HepG2 (cell line): ENCODE measurements at regions not wholly inside any gene's neighbourhood (a gene's known extent, or its start where the extent isn't known, plus 50 kb on each side); places are given as distances from the start of the nearest gene placed in this dataset.
A peak's percentile ranks its signal among the peaks of the same experiment; 100 is the strongest.

Experiments
- ADNP ChIP-seq: sonication (generic); formaldehyde crosslinking; IDR thresholded peaks from 2 replicates; pipeline ENCODE4 v1.4.0; 2020; ENCODE audit warnings: missing genetic modification reagents
- BRCA1 ChIP-seq: sonication (generic); formaldehyde crosslinking; IDR thresholded peaks from 2 replicates; pipeline ENCODE4 v1.4.0; 2020; ENCODE audit warnings: missing genetic modification reagents
- FOXA1 ChIP-seq, 2 experiments: fragments of 450-650 bp in 1 of 2; sonication (generic) in 1 of 2; formaldehyde crosslinking in 1 of 2; IDR thresholded peaks; 2 replicates each; pipeline versions ENCODE4 v1.4.0 to v1.6.1; 2016 to 2020; ENCODE audit warnings: missing genetic modification reagents in 1 of 2
- GTF2F1 ChIP-seq: fragments of 150-350 bp; IDR thresholded peaks from 2 replicates; pipeline ENCODE4 v1.6.1; 2014; ENCODE audit warnings: low read length
- POGZ ChIP-seq: sonication (generic); formaldehyde crosslinking; IDR thresholded peaks from 2 replicates; pipeline ENCODE4 v1.4.0; 2020; ENCODE audit warnings: mild to moderate bottlenecking, missing genetic modification reagents
- PRPF4 ChIP-seq: fragments of 200-400 bp; formaldehyde crosslinking; IDR thresholded peaks from 2 replicates; pipeline ENCODE4 v1.6.1; 2016; ENCODE audit warnings: low read length, low read depth; ENCODE audit not compliant: poor library complexity, severe bottlenecking
- SATB2 ChIP-seq: sonication (generic); formaldehyde crosslinking; IDR thresholded peaks from 2 replicates; pipeline ENCODE4 v1.5.0; 2020; ENCODE audit warnings: missing genetic modification reagents
- SRSF1 ChIP-seq: fragments of 200-400 bp; formaldehyde crosslinking; optimal IDR thresholded peaks from 2 replicates; pipeline ENCODE3; 2017; ENCODE audit warnings: mild to moderate bottlenecking, low read depth, low read length, moderate library complexity
- TBX2 ChIP-seq: sonication (generic); formaldehyde crosslinking; IDR thresholded peaks from 2 replicates; pipeline ENCODE4 v1.5.0; 2020; ENCODE audit warnings: missing genetic modification reagents, mild to moderate bottlenecking, borderline replicate concordance
- ZMYM4 ChIP-seq: sonication (generic); formaldehyde crosslinking; IDR thresholded peaks from 2 replicates; pipeline ENCODE4 v1.8.1; 2023; ENCODE audit warnings: mild to moderate bottlenecking, missing genetic modification reagents
- TF ChIP-seq, protein P1 (sequence below): sonication (generic); formaldehyde crosslinking; conservative IDR thresholded peaks from 2 replicates; pipeline ENCODE4 v1.8.0; 2022; ENCODE audit warnings: mild to moderate bottlenecking, moderate library complexity, missing genetic modification reagents
- TF ChIP-seq, protein P2 (sequence below), 2 experiments: sonication (generic) in 1 of 2; formaldehyde crosslinking in 1 of 2; IDR thresholded peaks; 2 replicates each; pipeline versions ENCODE4 v1.5.1 to v1.6.1; 2011 to 2020; ENCODE audit warnings: borderline replicate concordance in 1 of 2, low read depth in 1 of 2, low read length in 1 of 2, mild to moderate bottlenecking in 1 of 2, missing genetic modification reagents in 1 of 2, moderate library complexity in 1 of 2
- TF ChIP-seq, protein P3 (sequence below): sonication (generic); formaldehyde crosslinking; IDR thresholded peaks from 2 replicates; pipeline ENCODE4 v1.4.0; 2020; ENCODE audit warnings: missing genetic modification reagents
- TF ChIP-seq, protein P4 (sequence below): sonication (generic); formaldehyde crosslinking; IDR thresholded peaks from 2 replicates; pipeline ENCODE4 v1.5.1; 2020; ENCODE audit warnings: missing genetic modification reagents, mild to moderate bottlenecking, borderline replicate concordance
- TF ChIP-seq, protein P5 (sequence below): sonication (generic); formaldehyde crosslinking; IDR thresholded peaks from 2 replicates; pipeline ENCODE4 v1.4.0; 2020; ENCODE audit warnings: missing genetic modification reagents
- TF ChIP-seq, protein P6 (sequence below): sonication (generic); formaldehyde crosslinking; IDR thresholded peaks from 2 replicates; pipeline ENCODE4 v1.4.0; 2020; ENCODE audit warnings: missing genetic modification reagents, borderline replicate concordance
- TF ChIP-seq, protein P7 (sequence below): sonication (generic); formaldehyde crosslinking; IDR thresholded peaks from 2 replicates; pipeline ENCODE4 v1.5.0; 2020; ENCODE audit warnings: mild to moderate bottlenecking, low read depth, missing genetic modification reagents, borderline replicate concordance

DNA sequence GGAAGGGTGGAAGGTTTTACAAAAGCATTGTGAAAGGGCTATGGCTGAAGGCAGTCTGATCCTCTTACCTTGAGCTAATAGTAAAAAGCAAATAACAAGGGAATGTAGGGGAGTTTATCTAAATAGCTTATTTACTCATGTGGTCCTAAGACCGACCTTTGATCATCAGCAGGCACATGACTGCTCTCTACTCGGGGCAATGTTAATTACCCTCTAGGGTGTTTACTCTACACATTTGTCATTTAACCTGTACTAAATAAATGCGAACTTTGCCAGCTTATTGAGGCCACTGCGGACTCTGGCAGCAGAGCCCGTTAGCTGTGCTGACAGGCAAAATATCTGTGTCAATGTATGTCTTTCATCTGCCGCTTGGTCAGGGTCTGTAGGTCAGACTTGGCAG, 768.3 kb upstream of the ATXN7L3B start (continued):
- no peak for TF ChIP-seq BRCA1 (CRISPR knock-in tag)
- TF ChIP-seq POGZ (CRISPR knock-in tag), result no peak
- TF ChIP-seq PRPF4, result no peak
- TF ChIP-seq, protein P1, sequence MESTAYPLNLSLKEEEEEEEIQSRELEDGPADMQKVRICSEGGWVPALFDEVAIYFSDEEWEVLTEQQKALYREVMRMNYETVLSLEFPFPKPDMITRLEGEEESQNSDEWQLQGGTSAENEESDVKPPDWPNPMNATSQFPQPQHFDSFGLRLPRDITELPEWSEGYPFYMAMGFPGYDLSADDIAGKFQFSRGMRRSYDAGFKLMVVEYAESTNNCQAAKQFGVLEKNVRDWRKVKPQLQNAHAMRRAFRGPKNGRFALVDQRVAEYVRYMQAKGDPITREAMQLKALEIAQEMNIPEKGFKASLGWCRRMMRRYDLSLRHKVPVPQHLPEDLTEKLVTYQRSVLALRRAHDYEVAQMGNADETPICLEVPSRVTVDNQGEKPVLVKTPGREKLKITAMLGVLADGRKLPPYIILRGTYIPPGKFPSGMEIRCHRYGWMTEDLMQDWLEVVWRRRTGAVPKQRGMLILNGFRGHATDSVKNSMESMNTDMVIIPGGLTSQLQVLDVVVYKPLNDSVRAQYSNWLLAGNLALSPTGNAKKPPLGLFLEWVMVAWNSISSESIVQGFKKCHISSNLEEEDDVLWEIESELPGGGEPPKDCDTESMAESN (CRISPR knock-in tag), result no peak
- TF ChIP-seq, protein P2, sequence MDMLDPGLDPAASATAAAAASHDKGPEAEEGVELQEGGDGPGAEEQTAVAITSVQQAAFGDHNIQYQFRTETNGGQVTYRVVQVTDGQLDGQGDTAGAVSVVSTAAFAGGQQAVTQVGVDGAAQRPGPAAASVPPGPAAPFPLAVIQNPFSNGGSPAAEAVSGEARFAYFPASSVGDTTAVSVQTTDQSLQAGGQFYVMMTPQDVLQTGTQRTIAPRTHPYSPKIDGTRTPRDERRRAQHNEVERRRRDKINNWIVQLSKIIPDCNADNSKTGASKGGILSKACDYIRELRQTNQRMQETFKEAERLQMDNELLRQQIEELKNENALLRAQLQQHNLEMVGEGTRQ (IDR thresholded peaks at IDR 0.05; ENCODE audit: low read depth, low read length), result no peak
- TF ChIP-seq, protein P2 (CRISPR knock-in tag; IDR thresholded peaks at IDR 0.05; ENCODE audit: borderline replicate concordance), result peak; percentile 24; the same call in 1 of the 2 replicates
- no peak for TF ChIP-seq ADNP (CRISPR knock-in tag)
- TF ChIP-seq FOXA1 (IDR thresholded peaks at IDR 0.05), result no peak
- TF ChIP-seq FOXA1 (CRISPR knock-in tag; IDR thresholded peaks at IDR 0.05), result peak; percentile 76
- TF ChIP-seq, protein P3, sequence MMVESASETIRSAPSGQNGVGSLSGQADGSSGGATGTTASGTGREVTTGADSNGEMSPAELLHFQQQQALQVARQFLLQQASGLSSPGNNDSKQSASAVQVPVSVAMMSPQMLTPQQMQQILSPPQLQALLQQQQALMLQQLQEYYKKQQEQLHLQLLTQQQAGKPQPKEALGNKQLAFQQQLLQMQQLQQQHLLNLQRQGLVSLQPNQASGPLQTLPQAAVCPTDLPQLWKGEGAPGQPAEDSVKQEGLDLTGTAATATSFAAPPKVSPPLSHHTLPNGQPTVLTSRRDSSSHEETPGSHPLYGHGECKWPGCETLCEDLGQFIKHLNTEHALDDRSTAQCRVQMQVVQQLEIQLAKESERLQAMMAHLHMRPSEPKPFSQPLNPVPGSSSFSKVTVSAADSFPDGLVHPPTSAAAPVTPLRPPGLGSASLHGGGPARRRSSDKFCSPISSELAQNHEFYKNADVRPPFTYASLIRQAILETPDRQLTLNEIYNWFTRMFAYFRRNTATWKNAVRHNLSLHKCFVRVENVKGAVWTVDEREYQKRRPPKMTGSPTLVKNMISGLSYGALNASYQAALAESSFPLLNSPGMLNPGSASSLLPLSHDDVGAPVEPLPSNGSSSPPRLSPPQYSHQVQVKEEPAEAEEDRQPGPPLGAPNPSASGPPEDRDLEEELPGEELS (CRISPR knock-in tag), result peak; percentile 47; the same call in 1 of the 2 replicates
- TF ChIP-seq, protein P4, sequence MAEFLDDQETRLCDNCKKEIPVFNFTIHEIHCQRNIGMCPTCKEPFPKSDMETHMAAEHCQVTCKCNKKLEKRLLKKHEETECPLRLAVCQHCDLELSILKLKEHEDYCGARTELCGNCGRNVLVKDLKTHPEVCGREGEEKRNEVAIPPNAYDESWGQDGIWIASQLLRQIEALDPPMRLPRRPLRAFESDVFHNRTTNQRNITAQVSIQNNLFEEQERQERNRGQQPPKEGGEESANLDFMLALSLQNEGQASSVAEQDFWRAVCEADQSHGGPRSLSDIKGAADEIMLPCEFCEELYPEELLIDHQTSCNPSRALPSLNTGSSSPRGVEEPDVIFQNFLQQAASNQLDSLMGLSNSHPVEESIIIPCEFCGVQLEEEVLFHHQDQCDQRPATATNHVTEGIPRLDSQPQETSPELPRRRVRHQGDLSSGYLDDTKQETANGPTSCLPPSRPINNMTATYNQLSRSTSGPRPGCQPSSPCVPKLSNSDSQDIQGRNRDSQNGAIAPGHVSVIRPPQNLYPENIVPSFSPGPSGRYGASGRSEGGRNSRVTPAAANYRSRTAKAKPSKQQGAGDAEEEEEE, result no peak
- peak; percentile 33; the same call in 1 of the 2 replicates for TF ChIP-seq TBX2 (CRISPR knock-in tag)
- TF ChIP-seq, protein P5, sequence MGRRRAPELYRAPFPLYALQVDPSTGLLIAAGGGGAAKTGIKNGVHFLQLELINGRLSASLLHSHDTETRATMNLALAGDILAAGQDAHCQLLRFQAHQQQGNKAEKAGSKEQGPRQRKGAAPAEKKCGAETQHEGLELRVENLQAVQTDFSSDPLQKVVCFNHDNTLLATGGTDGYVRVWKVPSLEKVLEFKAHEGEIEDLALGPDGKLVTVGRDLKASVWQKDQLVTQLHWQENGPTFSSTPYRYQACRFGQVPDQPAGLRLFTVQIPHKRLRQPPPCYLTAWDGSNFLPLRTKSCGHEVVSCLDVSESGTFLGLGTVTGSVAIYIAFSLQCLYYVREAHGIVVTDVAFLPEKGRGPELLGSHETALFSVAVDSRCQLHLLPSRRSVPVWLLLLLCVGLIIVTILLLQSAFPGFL, result no peak
- no peak for TF ChIP-seq GTF2F1
- no peak for TF ChIP-seq SRSF1
- TF ChIP-seq ZMYM4 (CRISPR knock-in tag), result peak; percentile 17; the same call in 1 of the 2 replicates
- no peak for TF ChIP-seq SATB2 (CRISPR knock-in tag)
- TF ChIP-seq, protein P6, sequence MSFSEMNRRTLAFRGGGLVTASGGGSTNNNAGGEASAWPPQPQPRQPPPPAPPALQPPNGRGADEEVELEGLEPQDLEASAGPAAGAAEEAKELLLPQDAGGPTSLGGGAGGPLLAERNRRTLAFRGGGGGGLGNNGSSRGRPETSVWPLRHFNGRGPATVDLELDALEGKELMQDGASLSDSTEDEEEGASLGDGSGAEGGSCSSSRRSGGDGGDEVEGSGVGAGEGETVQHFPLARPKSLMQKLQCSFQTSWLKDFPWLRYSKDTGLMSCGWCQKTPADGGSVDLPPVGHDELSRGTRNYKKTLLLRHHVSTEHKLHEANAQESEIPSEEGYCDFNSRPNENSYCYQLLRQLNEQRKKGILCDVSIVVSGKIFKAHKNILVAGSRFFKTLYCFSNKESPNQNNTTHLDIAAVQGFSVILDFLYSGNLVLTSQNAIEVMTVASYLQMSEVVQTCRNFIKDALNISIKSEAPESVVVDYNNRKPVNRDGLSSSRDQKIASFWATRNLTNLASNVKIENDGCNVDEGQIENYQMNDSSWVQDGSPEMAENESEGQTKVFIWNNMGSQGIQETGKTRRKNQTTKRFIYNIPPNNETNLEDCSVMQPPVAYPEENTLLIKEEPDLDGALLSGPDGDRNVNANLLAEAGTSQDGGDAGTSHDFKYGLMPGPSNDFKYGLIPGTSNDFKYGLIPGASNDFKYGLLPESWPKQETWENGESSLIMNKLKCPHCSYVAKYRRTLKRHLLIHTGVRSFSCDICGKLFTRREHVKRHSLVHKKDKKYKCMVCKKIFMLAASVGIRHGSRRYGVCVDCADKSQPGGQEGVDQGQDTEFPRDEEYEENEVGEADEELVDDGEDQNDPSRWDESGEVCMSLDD, result no peak
- TF ChIP-seq, protein P7, sequence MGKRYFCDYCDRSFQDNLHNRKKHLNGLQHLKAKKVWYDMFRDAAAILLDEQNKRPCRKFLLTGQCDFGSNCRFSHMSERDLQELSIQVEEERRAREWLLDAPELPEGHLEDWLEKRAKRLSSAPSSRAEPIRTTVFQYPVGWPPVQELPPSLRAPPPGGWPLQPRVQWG (CRISPR knock-in tag), result no peak
